ENCODE measurements at regions not wholly inside any gene's neighbourhood (a gene's known extent, or its start where the extent isn't known, plus 50 kb on each side); places are given as distances from the start of the nearest gene placed in this dataset.
A peak's percentile ranks its signal among the peaks of the same experiment; 100 is the strongest.
"Not testable (repeated sequence)": the region's sequence is repeated elsewhere in the genome, so short reads cannot be mapped to it uniquely, and the experiment has no call there.

- no peak for DNase-seq
These were observed 241.5 kb downstream of the SATB2 start for GRCh38 chr2:199216253-199216652.

DNA sequence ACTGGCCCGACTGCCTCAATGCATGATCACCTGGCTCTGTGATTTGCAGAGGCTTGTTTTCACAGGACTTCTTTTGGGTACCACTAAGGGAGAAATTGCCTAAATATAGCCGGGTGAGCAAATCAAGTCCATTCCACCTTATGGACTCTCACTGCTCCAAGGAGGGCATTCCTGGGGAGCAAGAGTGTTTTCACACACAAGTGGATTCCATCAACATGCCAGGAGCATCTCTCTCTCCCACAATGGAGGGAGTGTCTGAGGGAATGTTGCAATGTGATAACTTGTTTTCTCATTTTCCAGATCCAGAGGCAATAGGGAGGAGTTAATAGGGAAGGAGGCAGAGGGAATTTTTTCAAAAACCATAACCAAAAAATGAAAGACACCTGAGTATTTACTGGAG, 250.7 kb downstream of the SATB2 start:
- DNase-seq = no peak

GRCh38 chr2:199206536-199206935, 251.2 kb downstream of the SATB2 start:
- no peak for DNase-seq

- DNase-seq = no peak
These were observed 254.8 kb downstream of the SATB2 start for GRCh38 chr2:199202964-199203363.

DNA sequence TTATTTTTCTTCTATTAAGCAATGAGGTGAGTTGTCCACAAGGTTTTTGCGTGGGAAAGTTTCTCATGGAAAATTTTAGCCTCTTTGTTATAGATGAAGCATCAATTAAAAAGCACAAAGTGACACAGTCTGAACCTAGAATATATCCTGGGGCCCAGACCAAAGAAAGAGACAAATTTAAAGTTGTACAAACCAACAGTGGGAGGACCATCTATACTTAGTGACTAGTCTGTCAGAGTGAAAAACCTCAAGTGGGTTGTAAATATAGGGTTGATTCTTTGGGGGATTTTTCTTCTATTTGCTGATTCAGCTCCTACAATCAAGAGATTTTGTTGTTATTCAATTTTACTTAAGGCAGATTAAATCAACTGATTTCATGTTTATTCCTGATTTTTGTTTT, 256.2 kb downstream of the SATB2 start:
- no peak for DNase-seq

DNA sequence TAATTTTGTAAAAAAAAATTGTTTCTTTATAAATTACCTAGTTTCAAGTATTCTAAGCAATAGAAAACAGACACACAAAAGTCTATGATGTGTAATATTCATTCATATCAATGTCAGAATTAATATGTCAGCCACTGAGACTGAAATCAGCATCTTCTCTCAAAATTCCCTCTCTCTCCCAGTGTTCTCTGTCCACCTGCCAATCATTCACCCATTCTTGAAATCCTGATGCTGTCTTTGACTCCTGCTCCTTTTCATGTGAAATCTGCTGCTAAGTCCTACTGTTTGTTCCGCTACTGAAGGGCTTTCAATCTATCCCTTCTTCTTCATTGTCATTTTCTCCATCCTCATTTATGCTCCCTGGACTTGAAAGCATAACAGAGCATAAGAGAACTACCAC, 257.9 kb downstream of the SATB2 start:
- DNase-seq = no peak

- DNase-seq = peak in 1 of 5 experiments; percentile 31
These were observed 260.3 kb downstream of the SATB2 start for GRCh38 chr2:199197448-199197847.

- DNase-seq = no peak
These were observed 261.1 kb downstream of the SATB2 start for GRCh38 chr2:199196686-199197085.

GRCh38 chr2:199195927-199196502, 261.7 kb downstream of the SATB2 start:
- DNase-seq = no peak

GRCh38 chr2:199191461-199191860, 266.3 kb downstream of the SATB2 start:
- DNase-seq = no peak

GRCh38 chr2:199189229-199189628, 268.5 kb downstream of the SATB2 start:
- no peak for DNase-seq

- DNase-seq = no peak
These were observed 271.4 kb downstream of the SATB2 start for GRCh38 chr2:199186301-199186751.

GRCh38 chr2:199185174-199185573, 272.6 kb downstream of the SATB2 start:
- not testable (repeated sequence) for DNase-seq

- DNase-seq = no peak
These were observed 293.9 kb downstream of the SATB2 start for GRCh38 chr2:199163613-199164458.

GRCh38 chr2:199160677-199161465, 296.9 kb downstream of the SATB2 start:
- no peak for DNase-seq

DNA sequence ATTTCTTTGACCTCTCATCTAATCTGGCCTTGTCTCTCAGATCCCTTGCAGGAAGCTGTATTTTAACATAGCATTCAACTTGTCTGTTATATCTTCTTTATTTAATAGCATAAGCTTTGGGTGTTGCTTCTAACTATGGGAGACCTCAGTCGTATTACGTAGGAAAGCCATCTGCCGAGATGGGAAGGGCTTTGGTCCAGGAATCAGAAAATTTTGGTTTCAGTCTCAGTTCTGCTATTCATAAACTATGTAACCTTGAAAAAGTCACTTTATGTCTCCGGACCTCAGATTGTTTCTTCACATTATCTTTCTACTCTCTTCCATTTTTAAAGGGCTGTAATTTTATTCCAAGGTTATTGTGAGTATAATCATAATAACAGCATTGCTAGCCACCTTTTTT, 297.7 kb downstream of the SATB2 start:
- no peak for DNase-seq

DNA sequence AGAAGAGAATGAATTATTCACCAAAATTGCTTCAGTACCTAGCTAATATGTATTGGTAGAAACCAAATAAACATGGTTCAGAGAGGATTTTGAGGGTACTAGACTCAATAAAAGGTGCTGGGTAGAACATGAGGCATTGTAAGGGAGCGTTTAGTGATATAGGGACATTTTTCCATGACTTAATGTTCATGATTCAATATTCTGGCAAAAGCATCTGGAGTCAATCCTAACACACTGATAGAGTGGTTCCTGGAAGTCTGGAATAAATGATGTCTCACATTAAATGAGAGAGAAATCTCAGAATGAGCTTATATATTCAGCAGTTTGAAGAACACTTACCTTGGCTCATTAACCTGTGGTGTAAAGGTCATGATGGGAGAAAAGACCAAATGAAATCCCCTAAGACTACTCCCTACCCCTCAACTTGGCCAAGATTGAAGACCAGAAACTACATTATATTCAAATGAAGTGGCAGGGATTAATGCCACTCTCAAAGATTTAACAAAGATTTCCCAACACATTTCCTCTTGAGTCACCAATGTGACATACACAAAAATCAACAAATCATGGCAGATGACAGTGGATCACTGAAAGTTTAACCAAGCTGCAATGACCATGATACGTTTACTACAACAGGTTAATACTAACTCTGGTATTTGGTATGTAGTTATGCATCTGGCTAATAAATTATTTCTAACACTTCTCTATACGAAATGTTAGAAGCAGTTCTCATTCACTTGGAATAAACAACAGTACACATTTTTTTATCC, 309.5 kb downstream of the SATB2 start:
- DNase-seq = no peak

DNA sequence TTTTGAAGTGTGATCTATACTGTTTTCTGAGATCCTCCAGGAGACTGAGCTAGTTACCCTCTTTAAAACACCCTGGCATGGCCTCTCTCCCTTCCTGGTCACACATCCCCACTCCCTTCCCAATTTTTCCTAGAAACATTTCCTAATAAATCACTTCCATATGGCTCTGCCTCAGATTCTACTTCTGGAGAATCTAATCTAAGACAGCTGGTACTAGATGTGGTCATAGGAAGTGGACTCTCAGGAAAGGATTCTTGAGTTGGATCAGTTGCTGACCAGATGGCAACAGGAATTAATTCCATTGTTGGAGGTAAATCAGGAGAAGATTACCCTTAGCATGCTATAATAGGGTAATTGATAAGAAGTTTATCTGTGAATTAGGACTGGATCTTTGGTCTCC, 310.5 kb downstream of the SATB2 start:
- DNase-seq = no peak

GRCh38 chr2:199144546-199144945, 313.2 kb downstream of the SATB2 start:
- no peak for DNase-seq

DNA sequence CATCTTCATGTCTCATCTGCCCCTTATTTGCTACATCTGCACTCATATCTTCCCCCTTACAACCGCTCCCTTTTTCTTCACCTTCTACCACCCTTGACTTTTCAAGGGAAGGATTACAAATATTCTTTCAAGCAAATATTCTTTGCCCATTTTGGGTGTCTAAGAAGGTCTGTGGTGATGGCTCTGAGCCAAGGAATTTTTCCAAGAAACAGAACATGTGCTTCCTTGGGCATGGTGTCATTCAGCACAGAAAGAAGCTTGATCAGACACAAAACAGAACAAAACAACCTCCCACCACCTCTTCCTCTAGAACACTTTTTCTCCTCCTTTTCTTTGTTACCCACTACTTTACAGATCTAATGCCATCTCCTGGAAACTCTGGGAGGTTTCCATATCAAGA, 313.7 kb downstream of the SATB2 start:
- DNase-seq = no peak

GRCh38 chr2:199136681-199137080, 321.1 kb downstream of the SATB2 start:
- no peak for DNase-seq

DNA sequence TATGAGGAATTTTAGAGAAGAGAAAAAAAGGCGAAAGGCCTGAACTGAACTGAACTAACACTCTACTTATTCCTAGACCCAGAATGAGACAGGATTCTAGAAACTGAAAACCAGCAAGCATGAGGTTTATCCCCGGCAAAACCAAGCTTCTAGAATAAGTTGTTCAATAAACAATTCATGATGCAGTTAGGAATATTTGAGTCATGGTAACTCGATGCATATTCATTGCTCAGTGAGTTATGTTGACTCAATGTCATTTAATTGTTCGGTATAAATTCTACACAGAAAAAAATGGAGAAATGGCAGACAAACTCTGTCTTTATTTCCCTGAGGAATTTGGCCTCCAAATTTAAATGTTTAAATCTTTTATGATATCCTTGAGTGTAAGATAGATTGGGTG, 321.5 kb downstream of the SATB2 start:
- no peak for DNase-seq

- DNase-seq = no peak
These were observed 325.9 kb downstream of the SATB2 start for GRCh38 chr2:199131876-199132275.

Data from T-helper 2 cell (primary cell).